Pons (tissue), 1 donor: ENCODE measurements at regions not wholly inside any gene's neighbourhood (a gene's known extent, or its start where the extent isn't known, plus 50 kb on each side); places are given as distances from the start of the nearest gene placed in this dataset.

Experiments used
- DNase-seq: peaks from one replicate; pipeline ENCODE4 v3.0.0-alpha.2; 2016; ENCODE audit warnings: low spot score

- no peak for DNase-seq
These were observed 128.0 kb upstream of the VSTM2B start for GRCh38 chr19:29397748-29398147.

- DNase-seq = no peak
These were observed 126.0 kb upstream of the VSTM2B start for GRCh38 chr19:29399804-29400203.

GRCh38 chr19:29400917-29401711 is 124.7 kb upstream of the VSTM2B start:
- DNase-seq = no peak

GRCh38 chr19:29401712-29402421 is 123.9 kb upstream of the VSTM2B start:
- no peak for DNase-seq

GRCh38 chr19:29402563-29402962 is 123.2 kb upstream of the VSTM2B start:
- no peak for DNase-seq

- DNase-seq = no peak
These were observed 121.8 kb upstream of the VSTM2B start for GRCh38 chr19:29404015-29404414.

GRCh38 chr19:29404951-29405727 is 120.7 kb upstream of the VSTM2B start:
- DNase-seq = no peak

- no peak for DNase-seq
These were observed 120.1 kb upstream of the VSTM2B start for GRCh38 chr19:29405728-29405995.

GRCh38 chr19:29409076-29409862 is 116.5 kb upstream of the VSTM2B start:
- DNase-seq = no peak

- DNase-seq = no peak
These were observed 115.2 kb upstream of the VSTM2B start for GRCh38 chr19:29410601-29411000.

GRCh38 chr19:29411113-29411581 is 114.6 kb upstream of the VSTM2B start:
- peak; percentile 6 for DNase-seq

- DNase-seq = no peak
These were observed 112.4 kb upstream of the VSTM2B start for GRCh38 chr19:29413435-29413834.

GRCh38 chr19:29415507-29415906 is 110.3 kb upstream of the VSTM2B start:
- DNase-seq = no peak

GRCh38 chr19:29417048-29417447 is 108.7 kb upstream of the VSTM2B start:
- DNase-seq = no peak

- DNase-seq = no peak
These were observed 107.6 kb upstream of the VSTM2B start for GRCh38 chr19:29418201-29418600.

GRCh38 chr19:29420065-29420464 is 105.7 kb upstream of the VSTM2B start:
- no peak for DNase-seq

- DNase-seq = no peak
These were observed 105.2 kb upstream of the VSTM2B start for GRCh38 chr19:29420482-29421195.

GRCh38 chr19:29421196-29421545 is 104.6 kb upstream of the VSTM2B start:
- no peak for DNase-seq

GRCh38 chr19:29422047-29422446 is 103.7 kb upstream of the VSTM2B start:
- no peak for DNase-seq

- no peak for DNase-seq
These were observed 103.2 kb upstream of the VSTM2B start for GRCh38 chr19:29422486-29423085.

GRCh38 chr19:29428071-29428470 is 97.7 kb upstream of the VSTM2B start:
- no peak for DNase-seq
